Peyer's patch (tissue), 4 donors: ENCODE measurements at regions not wholly inside any gene's neighbourhood (a gene's known extent, or its start where the extent isn't known, plus 50 kb on each side); places are given as distances from the start of the nearest gene placed in this dataset.

ENCODE experiments used
- DNase-seq, 3 donors: peaks; one replicate each; pipeline ENCODE4 v3.0.0-alpha.2; 2017 to 2019
- H3K27ac ChIP-seq, 4 donors: fragments of 200-600 bp; sonication (generic); one replicate each; pipeline ENCODE4 v1.5.1; 2016 to 2019
- H3K27me3 ChIP-seq, 2 donors: fragments of 200-600 bp; sonication (generic); one replicate each; pipeline ENCODE4 v1.5.1; 2019
- H3K36me3 ChIP-seq, 3 donors: fragments of 200-600 bp; sonication (generic); one replicate each; pipeline ENCODE4 v1.5.1; 2016 to 2019
- H3K4me1 ChIP-seq, 4 donors: fragments of 200-600 bp; sonication (generic); one replicate each; pipeline ENCODE4 v1.5.1; 2016 to 2019
- H3K4me3 ChIP-seq, 4 donors: fragments of 200-600 bp; sonication (generic); 1 replicate in 3 of 4; 2 replicates in 1 of 4; pipeline ENCODE4 v1.5.1; 2016 to 2019; ENCODE audit warnings: mild to moderate bottlenecking in 1 of 4
- H3K9me3 ChIP-seq, 4 donors: fragments of 200-600 bp; sonication (generic); one replicate each; pipeline ENCODE4 v1.5.1; 2016 to 2019; ENCODE audit warnings: mild to moderate bottlenecking in 1 of 4
- POLR2A ChIP-seq, 2 donors: fragments of 450-650 bp; IDR thresholded peaks; one replicate each; pipeline ENCODE4 v1.5.1; 2017; ENCODE audit warnings: antibody characterized with exemption in 2 of 2, mild to moderate bottlenecking in 2 of 2, moderate library complexity in 2 of 2
- TF ChIP-seq, protein P1 (sequence below), 6 experiments: fragments of 450-650 bp in 4 of 6; fragments of 200-600 bp in 2 of 6; sonication (generic) in 1 of 6; IDR thresholded peaks; one replicate each; pipeline ENCODE4 v1.5.1; 2017 to 2019; ENCODE audit warnings: antibody characterized with exemption in 6 of 6, mild to moderate bottlenecking in 3 of 6, moderate library complexity in 1 of 6

DNA sequence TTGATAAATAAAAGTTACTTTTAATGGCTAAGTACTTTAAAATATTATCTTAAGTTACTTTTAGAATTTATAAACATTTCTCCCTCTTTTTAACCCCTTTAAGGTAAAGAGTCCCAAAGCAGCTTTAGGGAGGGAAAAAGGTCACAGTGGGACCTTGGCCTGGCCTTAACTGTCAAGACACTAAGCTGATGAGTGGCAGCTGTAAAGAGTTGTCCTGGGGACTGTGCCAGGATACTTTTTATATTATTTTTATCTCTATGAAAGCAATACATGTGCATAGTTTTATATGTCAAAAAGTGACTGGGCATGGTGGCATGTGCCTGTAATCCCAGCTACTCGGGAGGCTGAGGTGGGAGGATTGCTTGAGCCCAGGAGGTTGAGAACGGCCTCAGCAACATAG is 94.2 kb upstream of the RESF1 start:
- DNase-seq = no peak
- Histone ChIP-seq H3K36me3 (no peaks in the 10 kb centered on the region), H3K27ac (no peak overlapping the region), H3K27me3 (no peaks in the 10 kb centered on the region), H3K4me3 (no peak overlapping the region), H3K4me1 (no peaks in the 10 kb centered on the region), H3K9me3 (no peaks in the 10 kb centered on the region)
- TF ChIP-seq, protein P1, sequence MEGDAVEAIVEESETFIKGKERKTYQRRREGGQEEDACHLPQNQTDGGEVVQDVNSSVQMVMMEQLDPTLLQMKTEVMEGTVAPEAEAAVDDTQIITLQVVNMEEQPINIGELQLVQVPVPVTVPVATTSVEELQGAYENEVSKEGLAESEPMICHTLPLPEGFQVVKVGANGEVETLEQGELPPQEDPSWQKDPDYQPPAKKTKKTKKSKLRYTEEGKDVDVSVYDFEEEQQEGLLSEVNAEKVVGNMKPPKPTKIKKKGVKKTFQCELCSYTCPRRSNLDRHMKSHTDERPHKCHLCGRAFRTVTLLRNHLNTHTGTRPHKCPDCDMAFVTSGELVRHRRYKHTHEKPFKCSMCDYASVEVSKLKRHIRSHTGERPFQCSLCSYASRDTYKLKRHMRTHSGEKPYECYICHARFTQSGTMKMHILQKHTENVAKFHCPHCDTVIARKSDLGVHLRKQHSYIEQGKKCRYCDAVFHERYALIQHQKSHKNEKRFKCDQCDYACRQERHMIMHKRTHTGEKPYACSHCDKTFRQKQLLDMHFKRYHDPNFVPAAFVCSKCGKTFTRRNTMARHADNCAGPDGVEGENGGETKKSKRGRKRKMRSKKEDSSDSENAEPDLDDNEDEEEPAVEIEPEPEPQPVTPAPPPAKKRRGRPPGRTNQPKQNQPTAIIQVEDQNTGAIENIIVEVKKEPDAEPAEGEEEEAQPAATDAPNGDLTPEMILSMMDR (IDR thresholded peaks at IDR 0.05) = no peak
- TF ChIP-seq POLR2A (IDR thresholded peaks at IDR 0.05) = no peak

DNA sequence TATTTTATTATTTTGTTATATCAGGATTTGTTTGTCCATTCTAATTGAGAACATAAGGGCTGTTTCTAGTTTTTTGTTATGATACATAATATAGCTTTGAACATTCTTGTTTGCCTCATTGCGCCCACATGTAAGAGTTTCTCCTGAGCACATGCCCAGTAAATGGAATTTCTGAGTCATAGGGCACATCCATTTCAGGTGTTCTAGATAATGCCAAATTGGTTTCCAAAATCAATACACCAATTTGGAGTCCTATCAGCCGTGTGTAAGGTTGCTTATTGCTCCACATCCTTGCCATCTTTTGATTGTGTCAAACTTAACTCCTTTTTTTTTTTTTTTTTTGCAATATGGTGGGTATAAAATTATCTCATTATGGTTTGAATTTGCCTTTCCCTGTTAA is 97.9 kb upstream of the RESF1 start:
- Histone ChIP-seq H3K4me1 (no peaks in the 10 kb centered on the region), H3K4me3 (no peak overlapping the region), H3K27me3 (no peaks in the 10 kb centered on the region), H3K9me3 (no peaks in the 10 kb centered on the region), H3K36me3 (no peaks in the 10 kb centered on the region), H3K27ac (no peak overlapping the region)
- no peak for DNase-seq
- TF ChIP-seq, protein P1 (IDR thresholded peaks at IDR 0.05) = no peak
- no peak for TF ChIP-seq POLR2A (IDR thresholded peaks at IDR 0.05)

GRCh38 chr12:31860401-31860800 is 98.8 kb upstream of the RESF1 start:
- Histone ChIP-seq H3K27me3 (no peaks in the 10 kb centered on the region), H3K36me3 (no peaks in the 10 kb centered on the region), H3K9me3 (no peaks in the 10 kb centered on the region), H3K4me1 (no peaks in the 10 kb centered on the region), H3K4me3 (no peak overlapping the region), H3K27ac (no peak overlapping the region)
- DNase-seq = no peak
- no peak for TF ChIP-seq POLR2A (IDR thresholded peaks at IDR 0.05)
- TF ChIP-seq, protein P1 (IDR thresholded peaks at IDR 0.05) = no peak

DNA sequence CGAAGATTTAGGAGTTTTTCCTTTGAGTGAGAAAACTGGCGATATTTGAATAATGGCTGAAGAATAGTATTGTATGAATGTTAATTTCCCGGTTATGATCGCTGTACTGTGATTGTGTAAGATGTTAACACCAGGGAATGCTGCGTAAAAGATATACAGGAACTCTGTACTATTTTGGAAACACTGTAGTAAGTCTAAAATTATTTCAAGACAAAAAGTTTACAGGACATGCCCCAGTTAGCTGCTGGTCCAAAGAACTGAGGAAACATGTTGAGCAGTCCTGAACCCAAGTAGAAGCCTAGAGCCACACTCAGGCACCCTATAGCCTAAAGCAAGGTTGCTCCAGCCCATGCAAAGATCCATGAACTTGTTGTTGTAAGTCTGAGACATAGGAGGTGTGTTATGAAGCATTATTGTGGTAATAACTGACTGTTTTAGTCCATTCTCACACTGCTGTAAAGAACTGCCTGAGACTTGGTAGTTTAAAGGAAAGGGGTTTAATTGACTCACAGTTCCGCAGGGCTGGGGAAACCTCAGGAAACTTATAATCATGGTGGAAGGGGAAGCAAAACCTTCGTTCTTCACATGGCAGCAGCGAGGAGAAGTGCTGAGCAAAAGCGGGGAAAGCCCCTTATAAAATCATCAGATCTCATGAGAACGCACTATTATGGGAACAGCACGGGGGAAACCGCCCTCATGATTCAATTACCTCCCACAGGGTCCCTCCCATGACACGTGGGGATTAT is 99.8 kb upstream of the RESF1 start:
- DNase-seq = peak in 2 of 3 donors; percentile 53 to 54
- Histone ChIP-seq H3K9me3 (no peaks in the 10 kb centered on the region), H3K27ac (peak overlapping the region in 1 of 4 donors; percentile 3), H3K4me3 (no peak overlapping the region), H3K27me3 (no peaks in the 10 kb centered on the region), H3K4me1 (no peaks in the 10 kb centered on the region), H3K36me3 (no peaks in the 10 kb centered on the region)
- no peak for TF ChIP-seq POLR2A (IDR thresholded peaks at IDR 0.05)
- TF ChIP-seq, protein P1 (IDR thresholded peaks at IDR 0.05) = no peak

- DNase-seq = no peak
- Histone ChIP-seq H3K27me3 (no peaks in the 10 kb centered on the region), H3K9me3 (peaks cover 0 to 11% (median 0%) of the 10 kb centered on the region in 4 donors), H3K27ac (no peak overlapping the region), H3K4me3 (no peak overlapping the region), H3K36me3 (no peaks in the 10 kb centered on the region), H3K4me1 (no peaks in the 10 kb centered on the region)
- TF ChIP-seq POLR2A (IDR thresholded peaks at IDR 0.05) = no peak
- TF ChIP-seq, protein P1 (IDR thresholded peaks at IDR 0.05) = no peak
These were observed 103.8 kb upstream of the RESF1 start for GRCh38 chr12:31855427-31855826.
